ENCODE measurements at regions not wholly inside any gene's neighbourhood (a gene's known extent, or its start where the extent isn't known, plus 50 kb on each side); places are given as distances from the start of the nearest gene placed in this dataset.

- H4K20me1 ChIP-seq (ENCODE audit: control insufficient read depth, insufficient read depth, low read depth, low read length), result no peaks in the 10 kb centered on the region; the same call in 1 of the 2 replicates
- no peaks in the 10 kb centered on the region for H3F3A ChIP-seq (ENCODE audit: control insufficient read depth, insufficient read depth)
- peaks cover 100% of the 10 kb centered on the region for H3K79me2 ChIP-seq (ENCODE audit: control insufficient read depth, low read length)
- no peak overlapping the region for H3K4me3 ChIP-seq (ENCODE audit: low read length)
- no peaks in the 10 kb centered on the region for H3K27me3 ChIP-seq (ENCODE audit: control insufficient read depth, low read length)
- no peak for TF ChIP-seq CTCF (IDR thresholded peaks at IDR 0.05; ENCODE audit: low read depth, low read length, poor library complexity, severe bottlenecking)
- TF ChIP-seq EZH2phosphoT487 (IDR thresholded peaks at IDR 0.05; ENCODE audit: borderline replicate concordance, low read length), result no peak
- H3K4me2 ChIP-seq (ENCODE audit: low read length), result no peak overlapping the region
- H3K9me2 ChIP-seq (replicated peaks; ENCODE audit: control insufficient read depth, low read length), result no peaks in the 10 kb centered on the region
- no peaks in the 10 kb centered on the region for H3K4me1 ChIP-seq (ENCODE audit: control insufficient read depth, low read length)
- H3K27ac ChIP-seq (ENCODE audit: low read depth, low read length), result no peak overlapping the region
- peaks cover 42% of the 10 kb centered on the region for H3K36me3 ChIP-seq (ENCODE audit: control insufficient read depth, low read length)
- H3K9me3 ChIP-seq (ENCODE audit: control insufficient read depth, insufficient read depth, low read length), result no peaks in the 10 kb centered on the region
These were observed 187.7 kb downstream of the BRD1 start for GRCh38 chr22:49639956-49640355.

- no peaks in the 10 kb centered on the region for H3K9me2 ChIP-seq (replicated peaks; ENCODE audit: control insufficient read depth, low read length)
- H4K20me1 ChIP-seq (ENCODE audit: control insufficient read depth, insufficient read depth, low read depth, low read length), result no peaks in the 10 kb centered on the region; the same call in 1 of the 2 replicates
- H3K4me1 ChIP-seq (ENCODE audit: control insufficient read depth, low read length), result no peaks in the 10 kb centered on the region
- no peak overlapping the region for H3K4me3 ChIP-seq (ENCODE audit: low read length)
- no peak overlapping the region for H3K4me2 ChIP-seq (ENCODE audit: low read length)
- H3K36me3 ChIP-seq (ENCODE audit: control insufficient read depth, low read length), result peaks cover 44% of the 10 kb centered on the region
- H3K79me2 ChIP-seq (ENCODE audit: control insufficient read depth, low read length), result peaks cover 100% of the 10 kb centered on the region
- H3K27me3 ChIP-seq (ENCODE audit: control insufficient read depth, low read length), result no peaks in the 10 kb centered on the region
- no peaks in the 10 kb centered on the region for H3K9me3 ChIP-seq (ENCODE audit: control insufficient read depth, insufficient read depth, low read length)
- no peak overlapping the region for H3K27ac ChIP-seq (ENCODE audit: low read depth, low read length)
- TF ChIP-seq CTCF (IDR thresholded peaks at IDR 0.05; ENCODE audit: low read depth, low read length, poor library complexity, severe bottlenecking), result no peak
- no peak for TF ChIP-seq EZH2phosphoT487 (IDR thresholded peaks at IDR 0.05; ENCODE audit: borderline replicate concordance, low read length)
- no peaks in the 10 kb centered on the region for H3F3A ChIP-seq (ENCODE audit: control insufficient read depth, insufficient read depth)
These were observed 188.9 kb downstream of the BRD1 start for GRCh38 chr22:49638788-49639187.

GRCh38 chr22:49638001-49638400 is 189.7 kb downstream of the BRD1 start:
- H3K9me2 ChIP-seq (replicated peaks; ENCODE audit: control insufficient read depth, low read length), result no peaks in the 10 kb centered on the region
- H3K27ac ChIP-seq (ENCODE audit: low read depth, low read length), result no peak overlapping the region
- H4K20me1 ChIP-seq (ENCODE audit: control insufficient read depth, insufficient read depth, low read depth, low read length), result no peaks in the 10 kb centered on the region; the same call in none of the 2 replicates
- H3K36me3 ChIP-seq (ENCODE audit: control insufficient read depth, low read length), result peaks cover 37% of the 10 kb centered on the region
- H3K9me3 ChIP-seq (ENCODE audit: control insufficient read depth, insufficient read depth, low read length), result no peaks in the 10 kb centered on the region
- H3K79me2 ChIP-seq (ENCODE audit: control insufficient read depth, low read length), result peaks cover 98% of the 10 kb centered on the region
- H3K4me3 ChIP-seq (ENCODE audit: low read length), result no peak overlapping the region
- H3K27me3 ChIP-seq (ENCODE audit: control insufficient read depth, low read length), result no peaks in the 10 kb centered on the region
- TF ChIP-seq EZH2phosphoT487 (IDR thresholded peaks at IDR 0.05; ENCODE audit: borderline replicate concordance, low read length), result no peak
- no peak for TF ChIP-seq CTCF (IDR thresholded peaks at IDR 0.05; ENCODE audit: low read depth, low read length, poor library complexity, severe bottlenecking)
- H3K4me2 ChIP-seq (ENCODE audit: low read length), result no peak overlapping the region
- no peaks in the 10 kb centered on the region for H3K4me1 ChIP-seq (ENCODE audit: control insufficient read depth, low read length)
- H3F3A ChIP-seq (ENCODE audit: control insufficient read depth, insufficient read depth), result no peaks in the 10 kb centered on the region
